ENCODE measurements at regions not wholly inside any gene's neighbourhood (a gene's known extent, or its start where the extent isn't known, plus 50 kb on each side); places are given as distances from the start of the nearest gene placed in this dataset.

DNA sequence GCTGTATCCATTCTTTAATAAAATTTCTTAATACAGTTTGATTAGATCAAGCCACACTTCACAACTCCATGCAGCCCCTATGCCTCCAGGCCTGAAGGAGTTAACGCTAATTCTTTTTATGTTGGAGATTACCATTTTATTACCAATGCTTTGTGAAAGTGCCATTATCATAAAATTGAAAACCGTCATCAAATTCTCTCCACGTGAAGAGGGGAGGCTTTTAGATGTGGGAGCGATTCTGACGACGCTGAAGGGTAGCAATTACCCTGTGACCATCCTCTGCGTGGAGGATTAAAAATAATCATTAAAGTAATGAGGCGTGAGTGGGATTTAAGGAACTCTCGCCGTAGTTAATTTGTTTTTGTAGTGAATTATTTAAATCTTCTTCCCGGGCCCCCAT lies 278.8 kb downstream of the CRLF2 start:
- ATAC-seq (ENCODE audit: low FRiP score) (no peak), DNase-seq (ENCODE audit: low spot score) (no peak)
- TF ChIP-seq, protein P1, sequence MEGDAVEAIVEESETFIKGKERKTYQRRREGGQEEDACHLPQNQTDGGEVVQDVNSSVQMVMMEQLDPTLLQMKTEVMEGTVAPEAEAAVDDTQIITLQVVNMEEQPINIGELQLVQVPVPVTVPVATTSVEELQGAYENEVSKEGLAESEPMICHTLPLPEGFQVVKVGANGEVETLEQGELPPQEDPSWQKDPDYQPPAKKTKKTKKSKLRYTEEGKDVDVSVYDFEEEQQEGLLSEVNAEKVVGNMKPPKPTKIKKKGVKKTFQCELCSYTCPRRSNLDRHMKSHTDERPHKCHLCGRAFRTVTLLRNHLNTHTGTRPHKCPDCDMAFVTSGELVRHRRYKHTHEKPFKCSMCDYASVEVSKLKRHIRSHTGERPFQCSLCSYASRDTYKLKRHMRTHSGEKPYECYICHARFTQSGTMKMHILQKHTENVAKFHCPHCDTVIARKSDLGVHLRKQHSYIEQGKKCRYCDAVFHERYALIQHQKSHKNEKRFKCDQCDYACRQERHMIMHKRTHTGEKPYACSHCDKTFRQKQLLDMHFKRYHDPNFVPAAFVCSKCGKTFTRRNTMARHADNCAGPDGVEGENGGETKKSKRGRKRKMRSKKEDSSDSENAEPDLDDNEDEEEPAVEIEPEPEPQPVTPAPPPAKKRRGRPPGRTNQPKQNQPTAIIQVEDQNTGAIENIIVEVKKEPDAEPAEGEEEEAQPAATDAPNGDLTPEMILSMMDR (IDR thresholded peaks at IDR 0.05): no peak

DNA sequence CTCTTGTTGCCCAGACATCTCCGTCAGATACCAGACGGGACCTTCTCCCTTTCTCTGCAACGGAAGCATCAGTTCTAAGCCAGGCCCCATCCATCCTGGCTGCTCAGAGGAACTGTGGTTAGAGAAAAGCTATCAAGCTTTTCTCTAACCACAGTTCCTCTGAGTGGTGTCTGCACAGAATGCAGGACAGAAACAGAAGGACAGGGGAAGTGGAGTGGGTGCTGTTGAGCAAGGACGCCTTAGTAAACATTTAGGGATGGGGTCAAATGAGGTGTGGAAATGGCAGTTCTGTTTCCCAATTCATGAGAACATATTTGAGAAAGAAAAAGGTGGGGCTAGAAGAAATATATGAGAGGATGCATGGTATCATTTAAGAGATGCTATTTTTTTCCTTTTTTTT lies 283.8 kb downstream of the CRLF2 start:
- TF ChIP-seq, protein P1 (IDR thresholded peaks at IDR 0.05): no peak
- DNase-seq (ENCODE audit: low spot score) (no peak), ATAC-seq (ENCODE audit: low FRiP score) (no peak)

DNA sequence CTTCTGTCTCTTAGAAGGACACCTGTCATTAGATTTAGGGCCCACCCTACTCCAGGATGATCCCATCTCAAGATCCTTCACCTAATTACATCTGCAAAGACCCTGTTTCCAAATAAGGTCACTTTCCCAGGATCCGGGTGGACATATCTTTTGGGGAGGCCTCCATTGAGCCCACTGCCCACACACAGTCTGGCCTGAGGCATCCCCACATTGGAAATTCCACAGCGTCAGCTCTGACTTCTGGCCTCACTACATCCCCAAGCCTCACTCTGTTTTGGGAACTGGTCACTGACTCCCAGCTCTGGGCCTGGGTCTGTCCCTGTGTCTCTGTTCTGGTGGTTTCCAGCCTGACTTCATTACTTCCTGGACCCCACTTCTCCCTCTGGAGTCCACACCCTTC lies 285.5 kb downstream of the CRLF2 start:
- no peak for DNase-seq (ENCODE audit: low spot score)

DNA sequence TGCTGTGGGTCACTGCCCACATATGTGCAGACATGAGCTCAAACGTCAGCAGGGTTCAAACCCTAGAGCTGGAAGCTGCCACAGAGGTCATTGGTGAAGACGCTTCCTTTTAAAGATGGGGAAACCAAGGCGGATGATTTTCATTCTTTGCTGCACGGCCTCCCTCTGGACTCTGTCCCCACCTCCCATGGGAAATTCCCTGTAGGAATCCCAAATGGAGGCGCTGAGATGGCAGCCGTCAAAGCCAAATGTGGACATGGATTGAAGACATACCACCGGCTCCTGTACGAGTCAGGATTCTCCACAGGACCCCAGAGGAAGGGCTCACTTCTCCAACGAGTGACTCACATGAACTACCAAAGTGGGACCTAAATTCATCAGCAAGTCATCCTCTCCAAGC lies 286.4 kb downstream of the CRLF2 start:
- ATAC-seq (ENCODE audit: low FRiP score) (no peak), DNase-seq (ENCODE audit: low spot score) (no peak)
- TF ChIP-seq, protein P1 (IDR thresholded peaks at IDR 0.05): no peak

More for the DNA sequence above, 285.5 kb downstream of the CRLF2 start:
- no peak for ATAC-seq (ENCODE audit: low FRiP score)
- TF ChIP-seq, protein P1 (IDR thresholded peaks at IDR 0.05): no peak

DNA sequence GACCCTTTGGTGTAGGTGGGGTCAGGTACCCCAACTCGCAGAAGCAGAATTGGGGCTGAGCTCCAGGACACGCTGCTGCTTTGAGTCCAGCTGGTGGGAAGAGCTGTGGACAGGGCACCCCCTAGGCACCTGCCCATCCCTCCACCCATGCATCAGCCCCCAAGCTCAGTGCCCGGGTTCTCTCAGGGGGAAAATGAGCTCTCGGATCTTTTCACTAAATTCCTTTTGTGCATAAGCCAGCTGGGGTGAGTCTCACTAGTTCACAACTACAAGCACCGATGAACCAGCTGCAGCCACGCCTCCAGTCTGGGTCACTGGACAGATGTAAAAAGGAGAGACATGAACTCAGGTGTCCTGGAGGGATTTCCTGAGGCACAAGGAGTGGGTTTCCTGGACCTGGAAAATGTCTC lies 286.8 kb downstream of the CRLF2 start:
- TF ChIP-seq, protein P1 (IDR thresholded peaks at IDR 0.05): no peak

DNA sequence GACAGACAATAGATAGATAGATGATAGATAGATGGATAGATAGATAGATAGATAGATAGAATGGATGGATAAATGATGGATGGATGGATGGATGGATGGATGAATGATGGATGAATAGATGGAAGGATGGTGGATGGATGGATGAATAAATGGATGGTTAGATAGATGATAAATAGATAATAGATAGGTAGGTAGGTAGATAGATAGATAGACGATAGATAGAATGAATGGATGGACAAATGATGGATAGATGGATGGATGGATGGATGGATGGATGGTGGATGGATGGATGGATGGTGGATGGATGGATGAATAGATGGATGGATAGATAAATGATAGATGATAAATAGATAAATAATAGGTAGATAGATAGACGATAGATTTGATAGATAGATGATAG lies 287.4 kb downstream of the CRLF2 start:
- TF ChIP-seq, protein P1 (IDR thresholded peaks at IDR 0.05): no peak
- no peak for DNase-seq (ENCODE audit: low spot score)
- ATAC-seq (ENCODE audit: low FRiP score): no peak

More for the DNA sequence above, 286.8 kb downstream of the CRLF2 start:
- ATAC-seq (ENCODE audit: low FRiP score): no peak
- no peak for DNase-seq (ENCODE audit: low spot score)

DNA sequence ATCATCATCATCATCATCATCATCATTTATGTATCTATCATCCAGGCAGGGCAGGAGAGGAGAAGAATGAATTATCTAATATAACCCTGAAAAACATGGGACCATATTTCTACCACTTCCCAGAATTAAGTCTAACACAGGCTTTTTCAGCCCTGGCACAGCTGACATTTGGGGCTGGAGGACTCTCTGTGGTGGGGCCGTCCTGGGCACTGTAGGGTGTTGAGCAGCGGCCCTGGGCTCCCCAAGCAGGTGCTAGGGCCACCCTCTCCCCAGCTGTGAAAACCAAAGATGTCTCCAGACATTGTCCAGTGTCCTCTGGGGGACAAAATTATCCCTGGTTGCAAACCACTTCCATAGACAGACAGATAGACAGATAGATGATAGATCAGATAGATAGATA lies 288.4 kb downstream of the CRLF2 start:
- TF ChIP-seq, protein P1 (IDR thresholded peaks at IDR 0.05): no peak
- no peak for ATAC-seq (ENCODE audit: low FRiP score)
- no peak for DNase-seq (ENCODE audit: low spot score)

All from omental fat pad (tissue), 3 donors.